ENCODE measurements at regions not wholly inside any gene's neighbourhood (a gene's known extent, or its start where the extent isn't known, plus 50 kb on each side); places are given as distances from the start of the nearest gene placed in this dataset.

DNA sequence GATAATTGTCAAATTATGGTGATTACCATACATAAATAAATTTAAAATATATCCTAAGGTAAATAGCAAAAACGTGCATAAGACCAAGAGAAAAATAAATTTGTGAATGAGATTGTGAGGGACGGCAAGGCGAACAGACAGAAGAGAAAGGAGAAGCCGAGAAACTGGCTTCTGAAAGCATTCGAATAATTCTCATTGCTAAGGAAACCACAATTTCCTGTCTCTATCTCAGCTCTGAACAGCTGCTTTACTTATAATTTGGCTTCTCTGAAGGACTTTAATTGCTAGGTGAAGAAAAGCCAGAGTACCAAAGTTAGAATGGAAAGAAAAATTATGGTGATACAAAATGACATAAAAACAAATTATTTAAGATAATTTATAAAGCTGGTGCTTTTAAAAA is 79.0 kb upstream of the RGS17 start:
- TF ChIP-seq, protein P1, sequence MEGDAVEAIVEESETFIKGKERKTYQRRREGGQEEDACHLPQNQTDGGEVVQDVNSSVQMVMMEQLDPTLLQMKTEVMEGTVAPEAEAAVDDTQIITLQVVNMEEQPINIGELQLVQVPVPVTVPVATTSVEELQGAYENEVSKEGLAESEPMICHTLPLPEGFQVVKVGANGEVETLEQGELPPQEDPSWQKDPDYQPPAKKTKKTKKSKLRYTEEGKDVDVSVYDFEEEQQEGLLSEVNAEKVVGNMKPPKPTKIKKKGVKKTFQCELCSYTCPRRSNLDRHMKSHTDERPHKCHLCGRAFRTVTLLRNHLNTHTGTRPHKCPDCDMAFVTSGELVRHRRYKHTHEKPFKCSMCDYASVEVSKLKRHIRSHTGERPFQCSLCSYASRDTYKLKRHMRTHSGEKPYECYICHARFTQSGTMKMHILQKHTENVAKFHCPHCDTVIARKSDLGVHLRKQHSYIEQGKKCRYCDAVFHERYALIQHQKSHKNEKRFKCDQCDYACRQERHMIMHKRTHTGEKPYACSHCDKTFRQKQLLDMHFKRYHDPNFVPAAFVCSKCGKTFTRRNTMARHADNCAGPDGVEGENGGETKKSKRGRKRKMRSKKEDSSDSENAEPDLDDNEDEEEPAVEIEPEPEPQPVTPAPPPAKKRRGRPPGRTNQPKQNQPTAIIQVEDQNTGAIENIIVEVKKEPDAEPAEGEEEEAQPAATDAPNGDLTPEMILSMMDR (IDR thresholded peaks at IDR 0.05) = no peak
- TF ChIP-seq EZH2 (IDR thresholded peaks at IDR 0.05) (no peak), EZH2phosphoT487 (IDR thresholded peaks at IDR 0.05) (no peak)

Data from neural progenitor cell (in vitro differentiated cells).